HFF-Myc (cell line): ENCODE measurements at regions not wholly inside any gene's neighbourhood (a gene's known extent, or its start where the extent isn't known, plus 50 kb on each side); places are given as distances from the start of the nearest gene placed in this dataset.

Experiments used
- DNase-seq: peaks from one replicate; pipeline ENCODE4 v3.0.0-alpha.2; 2011; ENCODE audit warnings: low read depth; ENCODE audit errors: extremely low read depth
- H3K4me3 ChIP-seq: replicated peaks from 2 replicates; pipeline ENCODE4 v1.5.1; 2011; ENCODE audit warnings: low read depth, mild to moderate bottlenecking, control low read depth, low read length
- CTCF ChIP-seq: IDR thresholded peaks from 2 replicates; pipeline ENCODE4 v1.5.1; 2012; ENCODE audit warnings: mild to moderate bottlenecking, low read depth, low read length, control low read depth; ENCODE audit errors: missing control alignments

GRCh38 chr12:94047781-94048567 lies 100.4 kb upstream of the PLXNC1 start:
- no peak overlapping the region for H3K4me3 ChIP-seq
- DNase-seq, result no peak
- no peak for TF ChIP-seq CTCF

- no peak overlapping the region for H3K4me3 ChIP-seq
- no peak for TF ChIP-seq CTCF
- no peak for DNase-seq
Observed at GRCh38 chr12:94048757-94049156, 99.6 kb upstream of the PLXNC1 start.

- no peak for DNase-seq
- no peak for TF ChIP-seq CTCF
- H3K4me3 ChIP-seq, result no peak overlapping the region
Observed at GRCh38 chr12:94049718-94050117, 98.7 kb upstream of the PLXNC1 start.

GRCh38 chr12:94053676-94054075 lies 94.7 kb upstream of the PLXNC1 start:
- H3K4me3 ChIP-seq, result no peak overlapping the region
- TF ChIP-seq CTCF, result no peak
- DNase-seq, result no peak

GRCh38 chr12:94055528-94055927 lies 92.8 kb upstream of the PLXNC1 start:
- no peak for TF ChIP-seq CTCF
- no peak overlapping the region for H3K4me3 ChIP-seq
- no peak for DNase-seq

- DNase-seq, result no peak
- no peak overlapping the region for H3K4me3 ChIP-seq
- no peak for TF ChIP-seq CTCF
Observed at GRCh38 chr12:94056419-94057158, 91.8 kb upstream of the PLXNC1 start.
